ENCODE measurements at regions not wholly inside any gene's neighbourhood (a gene's known extent, or its start where the extent isn't known, plus 50 kb on each side); places are given as distances from the start of the nearest gene placed in this dataset.

DNA sequence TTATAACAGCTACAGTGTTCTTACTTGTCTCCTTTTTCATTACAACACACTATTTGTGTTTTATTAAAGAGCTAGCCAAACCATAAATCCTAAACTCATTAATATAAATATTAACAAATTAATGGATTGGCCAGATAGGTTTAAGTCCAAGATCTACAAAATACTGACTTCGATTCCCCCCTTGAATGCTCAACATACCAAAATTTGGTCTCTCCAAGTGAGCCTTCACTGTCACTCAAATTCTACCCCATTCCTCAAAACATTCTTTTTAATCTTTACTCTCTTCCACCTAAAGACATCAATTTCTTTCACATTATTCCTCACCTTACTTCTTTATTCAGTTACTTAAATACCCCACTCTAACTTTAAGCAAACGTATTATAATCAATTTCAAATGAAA, 281.5 kb downstream of the ICOS start:
- TF ChIP-seq, protein P1, sequence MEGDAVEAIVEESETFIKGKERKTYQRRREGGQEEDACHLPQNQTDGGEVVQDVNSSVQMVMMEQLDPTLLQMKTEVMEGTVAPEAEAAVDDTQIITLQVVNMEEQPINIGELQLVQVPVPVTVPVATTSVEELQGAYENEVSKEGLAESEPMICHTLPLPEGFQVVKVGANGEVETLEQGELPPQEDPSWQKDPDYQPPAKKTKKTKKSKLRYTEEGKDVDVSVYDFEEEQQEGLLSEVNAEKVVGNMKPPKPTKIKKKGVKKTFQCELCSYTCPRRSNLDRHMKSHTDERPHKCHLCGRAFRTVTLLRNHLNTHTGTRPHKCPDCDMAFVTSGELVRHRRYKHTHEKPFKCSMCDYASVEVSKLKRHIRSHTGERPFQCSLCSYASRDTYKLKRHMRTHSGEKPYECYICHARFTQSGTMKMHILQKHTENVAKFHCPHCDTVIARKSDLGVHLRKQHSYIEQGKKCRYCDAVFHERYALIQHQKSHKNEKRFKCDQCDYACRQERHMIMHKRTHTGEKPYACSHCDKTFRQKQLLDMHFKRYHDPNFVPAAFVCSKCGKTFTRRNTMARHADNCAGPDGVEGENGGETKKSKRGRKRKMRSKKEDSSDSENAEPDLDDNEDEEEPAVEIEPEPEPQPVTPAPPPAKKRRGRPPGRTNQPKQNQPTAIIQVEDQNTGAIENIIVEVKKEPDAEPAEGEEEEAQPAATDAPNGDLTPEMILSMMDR (IDR thresholded peaks at IDR 0.05; ENCODE audit: low read length) = no peak
- no peak for TF ChIP-seq EZH2 (IDR thresholded peaks at IDR 0.05; ENCODE audit: borderline replicate concordance, low read length)
